ENCODE measurements at regions not wholly inside any gene's neighbourhood (a gene's known extent, or its start where the extent isn't known, plus 50 kb on each side); places are given as distances from the start of the nearest gene placed in this dataset.

GRCh38 chr5:4738298-4738697 lies 401.8 kb upstream of the ADAMTS16 start:
- TF ChIP-seq CEBPB (IDR thresholded peaks at IDR 0.05) = no peak
- TF ChIP-seq, protein P1, sequence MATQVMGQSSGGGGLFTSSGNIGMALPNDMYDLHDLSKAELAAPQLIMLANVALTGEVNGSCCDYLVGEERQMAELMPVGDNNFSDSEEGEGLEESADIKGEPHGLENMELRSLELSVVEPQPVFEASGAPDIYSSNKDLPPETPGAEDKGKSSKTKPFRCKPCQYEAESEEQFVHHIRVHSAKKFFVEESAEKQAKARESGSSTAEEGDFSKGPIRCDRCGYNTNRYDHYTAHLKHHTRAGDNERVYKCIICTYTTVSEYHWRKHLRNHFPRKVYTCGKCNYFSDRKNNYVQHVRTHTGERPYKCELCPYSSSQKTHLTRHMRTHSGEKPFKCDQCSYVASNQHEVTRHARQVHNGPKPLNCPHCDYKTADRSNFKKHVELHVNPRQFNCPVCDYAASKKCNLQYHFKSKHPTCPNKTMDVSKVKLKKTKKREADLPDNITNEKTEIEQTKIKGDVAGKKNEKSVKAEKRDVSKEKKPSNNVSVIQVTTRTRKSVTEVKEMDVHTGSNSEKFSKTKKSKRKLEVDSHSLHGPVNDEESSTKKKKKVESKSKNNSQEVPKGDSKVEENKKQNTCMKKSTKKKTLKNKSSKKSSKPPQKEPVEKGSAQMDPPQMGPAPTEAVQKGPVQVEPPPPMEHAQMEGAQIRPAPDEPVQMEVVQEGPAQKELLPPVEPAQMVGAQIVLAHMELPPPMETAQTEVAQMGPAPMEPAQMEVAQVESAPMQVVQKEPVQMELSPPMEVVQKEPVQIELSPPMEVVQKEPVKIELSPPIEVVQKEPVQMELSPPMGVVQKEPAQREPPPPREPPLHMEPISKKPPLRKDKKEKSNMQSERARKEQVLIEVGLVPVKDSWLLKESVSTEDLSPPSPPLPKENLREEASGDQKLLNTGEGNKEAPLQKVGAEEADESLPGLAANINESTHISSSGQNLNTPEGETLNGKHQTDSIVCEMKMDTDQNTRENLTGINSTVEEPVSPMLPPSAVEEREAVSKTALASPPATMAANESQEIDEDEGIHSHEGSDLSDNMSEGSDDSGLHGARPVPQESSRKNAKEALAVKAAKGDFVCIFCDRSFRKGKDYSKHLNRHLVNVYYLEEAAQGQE (IDR thresholded peaks at IDR 0.05; ENCODE audit: low read depth) = no peak
- no peak for TF ChIP-seq EGR1 (IDR thresholded peaks at IDR 0.05)
- TF ChIP-seq EP300 (IDR thresholded peaks at IDR 0.05; ENCODE audit: borderline replicate concordance) = no peak
- TF ChIP-seq ZBTB7A (IDR thresholded peaks at IDR 0.05; ENCODE audit: low read depth) = no peak

- TF ChIP-seq FOXM1 (IDR thresholded peaks at IDR 0.05; ENCODE audit: borderline replicate concordance, low read depth) (no peak), EGR1 (IDR thresholded peaks at IDR 0.05) (no peak), YY1 (IDR thresholded peaks at IDR 0.05; ENCODE audit: low read depth) (no peak), TEAD4 (IDR thresholded peaks at IDR 0.05) (no peak), CEBPB (IDR thresholded peaks at IDR 0.05) (no peak), NFIC (IDR thresholded peaks at IDR 0.05) (no peak), TCF12 (IDR thresholded peaks at IDR 0.05; ENCODE audit: low read depth) (no peak), CREB1 (IDR thresholded peaks at IDR 0.05; ENCODE audit: low read depth) (no peak), TAF1 (IDR thresholded peaks at IDR 0.05; ENCODE audit: low read depth) (no peak), RAD21 (IDR thresholded peaks at IDR 0.05; ENCODE audit: low read depth) (no peak), ZBTB7A (IDR thresholded peaks at IDR 0.05; ENCODE audit: low read depth) (no peak), EP300 (IDR thresholded peaks at IDR 0.05; ENCODE audit: borderline replicate concordance) (no peak), MAX (IDR thresholded peaks at IDR 0.05) (no peak)
- TF ChIP-seq, protein P1 (IDR thresholded peaks at IDR 0.05; ENCODE audit: low read depth) = no peak
- TF ChIP-seq, protein P2, sequence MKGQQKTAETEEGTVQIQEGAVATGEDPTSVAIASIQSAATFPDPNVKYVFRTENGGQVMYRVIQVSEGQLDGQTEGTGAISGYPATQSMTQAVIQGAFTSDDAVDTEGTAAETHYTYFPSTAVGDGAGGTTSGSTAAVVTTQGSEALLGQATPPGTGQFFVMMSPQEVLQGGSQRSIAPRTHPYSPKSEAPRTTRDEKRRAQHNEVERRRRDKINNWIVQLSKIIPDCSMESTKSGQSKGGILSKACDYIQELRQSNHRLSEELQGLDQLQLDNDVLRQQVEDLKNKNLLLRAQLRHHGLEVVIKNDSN (IDR thresholded peaks at IDR 0.05) = no peak
These were observed 400.0 kb upstream of the ADAMTS16 start for GRCh38 chr5:4740156-4740555.

- TF ChIP-seq MAX (IDR thresholded peaks at IDR 0.05) (no peak), TCF12 (IDR thresholded peaks at IDR 0.05; ENCODE audit: low read depth) (no peak), ZBTB7A (IDR thresholded peaks at IDR 0.05; ENCODE audit: low read depth) (no peak)
These were observed 381.6 kb upstream of the ADAMTS16 start for GRCh38 chr5:4758550-4758949.

DNA sequence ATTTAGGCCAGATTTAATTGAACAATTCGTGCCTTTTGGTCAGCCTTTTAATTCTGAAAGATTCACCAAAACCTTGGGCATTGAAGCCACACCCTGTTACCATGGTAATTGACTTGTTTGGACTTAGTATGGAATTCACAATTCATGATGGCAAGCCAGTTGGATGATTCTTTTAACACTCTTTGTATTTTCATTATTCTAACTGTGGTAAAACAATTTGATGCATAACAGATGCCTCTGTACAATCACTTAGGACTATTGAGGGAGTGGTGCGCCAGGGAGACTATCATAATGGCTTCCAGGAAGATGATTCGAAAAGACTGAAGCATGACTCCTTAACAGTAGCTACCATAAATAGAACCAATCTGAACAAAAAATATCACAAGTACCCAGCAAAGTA lies 381.1 kb upstream of the ADAMTS16 start:
- TF ChIP-seq NFIC (IDR thresholded peaks at IDR 0.05) (no peak), RAD21 (IDR thresholded peaks at IDR 0.05; ENCODE audit: low read depth) (no peak), TCF12 (IDR thresholded peaks at IDR 0.05; ENCODE audit: low read depth) (no peak), CEBPB (IDR thresholded peaks at IDR 0.05) (no peak), MAX (IDR thresholded peaks at IDR 0.05) (no peak)

DNA sequence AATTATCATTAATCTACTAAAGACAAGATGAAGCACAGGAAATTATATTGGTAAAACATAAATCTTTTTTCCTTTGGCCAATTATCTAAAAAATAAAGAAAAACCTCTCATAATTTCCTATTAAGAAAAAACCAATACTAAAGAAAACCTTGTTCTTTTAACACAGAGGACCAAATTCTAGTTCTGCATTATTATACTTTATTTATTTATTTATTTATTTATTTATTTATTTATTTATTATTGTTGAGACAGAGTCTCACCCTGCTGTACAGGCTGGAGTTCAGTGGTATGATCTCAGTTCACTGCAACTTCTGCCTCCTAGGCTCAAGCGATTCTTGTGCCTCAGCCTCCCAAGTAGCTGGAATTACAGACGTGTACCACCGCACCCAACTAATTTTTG lies 377.8 kb upstream of the ADAMTS16 start:
- TF ChIP-seq MAX (IDR thresholded peaks at IDR 0.05) (no peak), TEAD4 (IDR thresholded peaks at IDR 0.05) (no peak), TAF1 (IDR thresholded peaks at IDR 0.05; ENCODE audit: low read depth) (no peak), ZBTB7A (IDR thresholded peaks at IDR 0.05; ENCODE audit: low read depth) (no peak), NFIC (IDR thresholded peaks at IDR 0.05) (no peak), FOXM1 (IDR thresholded peaks at IDR 0.05; ENCODE audit: borderline replicate concordance, low read depth) (no peak), RAD21 (IDR thresholded peaks at IDR 0.05; ENCODE audit: low read depth) (no peak)

- TF ChIP-seq MAX (IDR thresholded peaks at IDR 0.05) = no peak
- no peak for TF ChIP-seq EP300 (IDR thresholded peaks at IDR 0.05; ENCODE audit: borderline replicate concordance)
- TF ChIP-seq RAD21 (IDR thresholded peaks at IDR 0.05; ENCODE audit: low read depth) = no peak
- TF ChIP-seq TCF12 (IDR thresholded peaks at IDR 0.05; ENCODE audit: low read depth) = no peak
These were observed 374.7 kb upstream of the ADAMTS16 start for GRCh38 chr5:4765411-4765810.

- TF ChIP-seq CREB1 (IDR thresholded peaks at IDR 0.05; ENCODE audit: low read depth) (no peak), YY1 (IDR thresholded peaks at IDR 0.05; ENCODE audit: low read depth) (no peak), CEBPB (IDR thresholded peaks at IDR 0.05) (no peak), TAF1 (IDR thresholded peaks at IDR 0.05; ENCODE audit: low read depth) (no peak), TEAD4 (IDR thresholded peaks at IDR 0.05) (no peak), EP300 (IDR thresholded peaks at IDR 0.05; ENCODE audit: borderline replicate concordance) (no peak), MAX (IDR thresholded peaks at IDR 0.05) (no peak), ZBTB7A (IDR thresholded peaks at IDR 0.05; ENCODE audit: low read depth) (no peak), NFIC (IDR thresholded peaks at IDR 0.05) (no peak), EGR1 (IDR thresholded peaks at IDR 0.05) (no peak), RAD21 (IDR thresholded peaks at IDR 0.05; ENCODE audit: low read depth) (no peak), TCF12 (IDR thresholded peaks at IDR 0.05; ENCODE audit: low read depth) (no peak), FOXM1 (IDR thresholded peaks at IDR 0.05; ENCODE audit: borderline replicate concordance, low read depth) (no peak)
- TF ChIP-seq, protein P2 (IDR thresholded peaks at IDR 0.05) = no peak
- TF ChIP-seq, protein P1 (IDR thresholded peaks at IDR 0.05; ENCODE audit: low read depth) = no peak
These were observed 374.0 kb upstream of the ADAMTS16 start for GRCh38 chr5:4766101-4766500.

All from Ishikawa (cell line).